SJSA1 (cell line): ENCODE measurements at regions not wholly inside any gene's neighbourhood (a gene's known extent, or its start where the extent isn't known, plus 50 kb on each side); places are given as distances from the start of the nearest gene placed in this dataset.
"Not testable (repeated sequence)": the region's sequence is repeated elsewhere in the genome, so short reads cannot be mapped to it uniquely, and the experiment has no call there.

Source experiments
- DNase-seq, 2 experiments: peaks; one replicate each; pipeline ENCODE4 v3.0.0-alpha.2; 2015 to 2020; ENCODE audit warnings: low spot score in 2 of 2, low read depth in 1 of 2
- H3K27ac ChIP-seq: fragments of 250-450 bp; sonication (Bioruptor Pico); 2 replicates; pipeline ENCODE4 v1.5.1; 2020; ENCODE audit warnings: mild to moderate bottlenecking, moderate library complexity
- H3K27me3 ChIP-seq: fragments of 250-450 bp; sonication (Bioruptor Pico); replicated peaks from 2 replicates; pipeline ENCODE4 v1.5.1; 2020; ENCODE audit warnings: mild to moderate bottlenecking, moderate library complexity
- H3K36me3 ChIP-seq: fragments of 250-450 bp; sonication (Bioruptor Pico); 2 replicates; pipeline ENCODE4 v1.5.1; 2020; ENCODE audit warnings: mild to moderate bottlenecking
- H3K4me1 ChIP-seq: fragments of 250-450 bp; sonication (Bioruptor Pico); replicated peaks from 2 replicates; pipeline ENCODE4 v1.6.1; 2021; ENCODE audit warnings: mild to moderate bottlenecking
- H3K4me3 ChIP-seq: fragments of 250-450 bp; sonication (Bioruptor Pico); 2 replicates; pipeline ENCODE4 v1.5.1; 2020; ENCODE audit warnings: mild to moderate bottlenecking
- H3K9me3 ChIP-seq: fragments of 250-450 bp; sonication (Bioruptor Pico); replicated peaks from 2 replicates; pipeline ENCODE4 v1.5.1; 2020; ENCODE audit warnings: mild to moderate bottlenecking

- no peaks in the 10 kb centered on the region for H3K27me3 ChIP-seq
- H3K4me1 ChIP-seq, result peaks cover 34% of the 10 kb centered on the region
- H3K27ac ChIP-seq, result no peak overlapping the region
- H3K9me3 ChIP-seq, result no peaks in the 10 kb centered on the region
- no peaks in the 10 kb centered on the region for H3K36me3 ChIP-seq
- no peak for DNase-seq
- H3K4me3 ChIP-seq, result no peak overlapping the region
Observed at GRCh38 chr6:154606860-154607259, 96.4 kb upstream of the CNKSR3 start.

DNA sequence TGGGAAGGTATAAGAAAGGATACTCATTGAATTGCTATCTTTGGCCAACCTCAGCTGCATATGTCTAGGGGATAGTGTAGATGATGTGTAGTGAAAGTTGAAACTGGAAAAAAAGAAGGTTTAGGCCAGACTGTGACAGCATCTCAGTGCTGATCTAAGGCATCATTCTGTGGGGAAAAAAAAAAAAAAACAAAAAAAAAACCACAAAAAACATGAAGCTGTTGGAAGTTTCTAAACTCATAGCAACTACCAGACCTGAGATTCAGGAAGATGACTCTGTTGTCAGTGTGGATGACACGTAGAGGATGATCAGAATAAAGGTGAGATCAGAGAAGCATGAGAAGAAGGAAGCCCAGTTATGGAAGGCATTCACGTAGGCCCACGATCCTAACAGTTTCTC, 100.8 kb upstream of the CNKSR3 start:
- DNase-seq, result no peak
- H3K4me3 ChIP-seq, result no peak overlapping the region
- no peaks in the 10 kb centered on the region for H3K36me3 ChIP-seq
- peaks cover 12% of the 10 kb centered on the region for H3K4me1 ChIP-seq
- no peak overlapping the region for H3K27ac ChIP-seq
- H3K27me3 ChIP-seq, result no peaks in the 10 kb centered on the region
- no peaks in the 10 kb centered on the region for H3K9me3 ChIP-seq

GRCh38 chr6:154611847-154612246, 101.4 kb upstream of the CNKSR3 start:
- H3K4me3 ChIP-seq, result no peak overlapping the region
- no peak overlapping the region for H3K27ac ChIP-seq
- no peaks in the 10 kb centered on the region for H3K36me3 ChIP-seq
- no peaks in the 10 kb centered on the region for H3K27me3 ChIP-seq
- peaks cover 12% of the 10 kb centered on the region for H3K4me1 ChIP-seq
- H3K9me3 ChIP-seq, result no peaks in the 10 kb centered on the region
- DNase-seq, result no peak

- DNase-seq, result no peak
- Histone ChIP-seq H3K9me3 (no peaks in the 10 kb centered on the region), H3K27ac (no peak overlapping the region), H3K4me1 (peaks cover 18% of the 10 kb centered on the region), H3K27me3 (no peaks in the 10 kb centered on the region), H3K36me3 (no peaks in the 10 kb centered on the region), H3K4me3 (no peak overlapping the region)
Observed at GRCh38 chr6:154613137-154613676, 102.7 kb upstream of the CNKSR3 start.

DNA sequence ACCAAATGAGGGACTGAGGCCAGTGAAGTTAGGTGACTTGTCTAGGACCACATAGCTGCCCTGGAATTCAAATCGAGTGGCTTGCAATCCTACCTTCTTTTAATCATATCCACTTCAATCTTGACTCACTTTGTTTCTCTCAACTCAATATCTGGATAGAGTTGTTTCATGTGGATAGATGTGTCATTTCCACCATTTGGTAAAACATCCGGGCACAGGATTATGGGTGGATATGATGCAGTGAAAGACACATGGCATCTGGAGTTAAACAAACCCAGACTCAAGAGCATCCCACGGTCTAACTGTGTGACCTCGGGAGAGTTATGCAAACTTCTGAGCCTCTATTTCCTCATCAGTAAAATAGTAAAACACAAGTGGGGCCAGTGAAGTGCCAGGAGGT, 103.6 kb upstream of the CNKSR3 start:
- Histone ChIP-seq H3K36me3 (no peaks in the 10 kb centered on the region), H3K27ac (no peak overlapping the region), H3K4me3 (no peak overlapping the region), H3K9me3 (no peaks in the 10 kb centered on the region), H3K4me1 (peaks cover 18% of the 10 kb centered on the region), H3K27me3 (no peaks in the 10 kb centered on the region)
- DNase-seq, result no peak

DNA sequence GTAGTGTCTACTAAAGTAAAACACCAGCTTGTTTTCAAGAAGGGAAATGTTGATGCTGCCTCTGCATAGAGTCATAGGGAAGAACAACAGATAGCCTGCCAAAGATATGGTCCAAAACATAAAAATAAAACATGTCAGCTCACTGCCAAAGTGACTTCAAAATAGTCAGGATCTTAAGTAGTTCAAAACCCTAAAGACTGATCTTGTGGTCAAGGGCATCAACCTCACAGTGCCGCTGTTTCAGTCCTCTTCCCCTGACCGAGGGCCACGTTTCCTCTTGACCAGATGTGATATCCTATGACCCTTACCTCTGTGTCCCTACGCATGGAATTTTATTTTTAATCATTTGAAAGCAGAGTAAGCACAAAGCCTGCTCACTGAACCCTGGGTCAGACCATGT, 104.2 kb upstream of the CNKSR3 start:
- Histone ChIP-seq H3K4me1 (peaks cover 18% of the 10 kb centered on the region), H3K27ac (no peak overlapping the region), H3K36me3 (no peaks in the 10 kb centered on the region), H3K27me3 (no peaks in the 10 kb centered on the region), H3K4me3 (no peak overlapping the region), H3K9me3 (no peaks in the 10 kb centered on the region)
- DNase-seq, result no peak

GRCh38 chr6:154615483-154616025, 105.1 kb upstream of the CNKSR3 start:
- no peaks in the 10 kb centered on the region for H3K27me3 ChIP-seq
- DNase-seq, result peak; percentile 32 to 69
- H3K27ac ChIP-seq, result no peak overlapping the region
- no peak overlapping the region for H3K4me3 ChIP-seq
- peaks cover 18% of the 10 kb centered on the region for H3K4me1 ChIP-seq
- no peaks in the 10 kb centered on the region for H3K36me3 ChIP-seq
- H3K9me3 ChIP-seq, result no peaks in the 10 kb centered on the region

DNA sequence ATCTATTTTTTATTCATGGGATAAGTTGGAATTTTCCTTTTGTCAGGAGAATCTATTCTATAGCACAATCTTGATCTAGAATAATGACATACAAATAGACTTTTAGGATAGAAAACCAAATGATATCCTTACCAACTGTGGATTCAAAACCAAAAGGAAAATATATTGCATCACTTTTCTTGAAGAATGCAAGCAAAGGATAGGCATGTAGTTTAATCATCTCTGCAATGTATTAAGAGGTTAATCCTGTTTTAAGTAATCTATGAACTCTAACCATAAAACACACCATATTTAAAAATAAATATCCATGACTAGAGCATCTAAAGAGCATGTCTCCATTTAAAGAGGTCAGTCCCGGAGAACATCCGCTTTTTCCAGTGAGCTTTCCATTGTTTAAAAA, 106.7 kb upstream of the CNKSR3 start:
- Histone ChIP-seq H3K4me3 (no peak overlapping the region), H3K4me1 (peaks cover 18% of the 10 kb centered on the region), H3K27ac (no peak overlapping the region), H3K36me3 (no peaks in the 10 kb centered on the region), H3K9me3 (no peaks in the 10 kb centered on the region), H3K27me3 (no peaks in the 10 kb centered on the region)
- no peak for DNase-seq

GRCh38 chr6:154619146-154619545, 108.7 kb upstream of the CNKSR3 start:
- peaks cover 11% of the 10 kb centered on the region for H3K4me1 ChIP-seq
- H3K36me3 ChIP-seq, result no peaks in the 10 kb centered on the region
- DNase-seq, result no peak
- H3K27me3 ChIP-seq, result no peaks in the 10 kb centered on the region
- no peak overlapping the region for H3K27ac ChIP-seq
- H3K9me3 ChIP-seq, result no peaks in the 10 kb centered on the region
- no peak overlapping the region for H3K4me3 ChIP-seq

DNA sequence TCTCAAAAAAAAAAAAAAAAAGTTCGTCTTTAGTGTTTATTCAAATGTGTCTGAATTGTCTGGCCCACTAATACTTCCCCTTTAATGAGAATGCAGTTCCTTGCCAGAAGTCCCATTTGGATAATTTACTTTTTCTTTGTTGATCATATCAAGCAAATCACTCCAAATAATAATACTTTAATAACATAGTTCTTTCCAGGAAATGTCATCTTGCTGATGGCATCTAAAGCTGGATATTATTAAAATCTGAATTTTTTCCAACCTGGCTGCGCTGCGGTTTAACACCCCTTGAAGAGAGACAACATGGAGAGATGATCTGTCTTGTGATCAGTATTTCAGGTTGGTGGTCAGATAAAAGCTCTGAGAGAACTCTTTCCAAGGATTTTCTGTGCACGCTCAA, 111.2 kb upstream of the CNKSR3 start:
- no peaks in the 10 kb centered on the region for H3K9me3 ChIP-seq
- no peak overlapping the region for H3K4me3 ChIP-seq
- H3K4me1 ChIP-seq, result peaks cover 6% of the 10 kb centered on the region; the same call in 1 of the 2 replicates
- H3K36me3 ChIP-seq, result no peaks in the 10 kb centered on the region
- H3K27ac ChIP-seq, result no peak overlapping the region
- H3K27me3 ChIP-seq, result no peaks in the 10 kb centered on the region
- DNase-seq, result no peak

GRCh38 chr6:154622618-154623336, 110.4 kb upstream of the SCAF8 start:
- Histone ChIP-seq H3K4me1 (peaks cover 3% of the 10 kb centered on the region; the same call in 1 of the 2 replicates), H3K4me3 (no peak overlapping the region), H3K36me3 (no peaks in the 10 kb centered on the region), H3K9me3 (no peaks in the 10 kb centered on the region), H3K27ac (no peak overlapping the region), H3K27me3 (no peaks in the 10 kb centered on the region)
- no peak for DNase-seq

GRCh38 chr6:154623391-154623790, 109.8 kb upstream of the SCAF8 start:
- no peaks in the 10 kb centered on the region for H3K9me3 ChIP-seq
- H3K27ac ChIP-seq, result no peak overlapping the region
- no peak overlapping the region for H3K4me3 ChIP-seq
- no peaks in the 10 kb centered on the region; the same call in 1 of the 2 replicates for H3K4me1 ChIP-seq
- H3K27me3 ChIP-seq, result no peaks in the 10 kb centered on the region
- H3K36me3 ChIP-seq, result no peaks in the 10 kb centered on the region
- DNase-seq, result no peak

DNA sequence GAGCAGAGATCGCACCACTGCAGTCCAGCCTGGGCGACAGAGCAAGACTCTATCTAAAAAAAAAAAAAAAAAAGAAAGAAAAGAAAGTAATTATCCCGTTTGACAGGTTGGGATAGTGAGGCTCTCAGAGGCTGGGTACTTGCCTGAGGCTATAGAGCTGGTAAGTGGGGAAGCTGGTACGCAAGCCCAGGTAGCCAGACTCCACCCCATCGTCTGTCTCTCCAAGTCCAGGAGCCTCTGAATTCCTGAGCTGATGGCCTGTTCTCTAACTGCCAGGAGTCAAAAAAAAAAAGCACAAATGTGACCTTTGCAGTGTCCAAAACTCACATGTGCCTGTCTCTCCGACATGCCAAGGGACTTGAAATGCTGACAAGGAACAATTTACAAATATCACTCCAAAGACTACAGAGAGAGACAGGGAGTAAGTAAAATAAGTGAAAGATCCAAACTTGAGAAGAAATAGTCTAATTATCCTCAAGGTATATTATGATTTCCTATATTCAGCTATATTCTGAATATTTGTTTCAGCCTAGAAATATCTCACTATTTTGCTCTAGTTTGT, 109.1 kb upstream of the SCAF8 start:
- no peaks in the 10 kb centered on the region for H3K27me3 ChIP-seq
- DNase-seq, result no peak
- no peak overlapping the region for H3K4me3 ChIP-seq
- no peaks in the 10 kb centered on the region for H3K36me3 ChIP-seq
- H3K4me1 ChIP-seq, result no peaks in the 10 kb centered on the region
- H3K27ac ChIP-seq, result no peak overlapping the region
- no peaks in the 10 kb centered on the region for H3K9me3 ChIP-seq

DNA sequence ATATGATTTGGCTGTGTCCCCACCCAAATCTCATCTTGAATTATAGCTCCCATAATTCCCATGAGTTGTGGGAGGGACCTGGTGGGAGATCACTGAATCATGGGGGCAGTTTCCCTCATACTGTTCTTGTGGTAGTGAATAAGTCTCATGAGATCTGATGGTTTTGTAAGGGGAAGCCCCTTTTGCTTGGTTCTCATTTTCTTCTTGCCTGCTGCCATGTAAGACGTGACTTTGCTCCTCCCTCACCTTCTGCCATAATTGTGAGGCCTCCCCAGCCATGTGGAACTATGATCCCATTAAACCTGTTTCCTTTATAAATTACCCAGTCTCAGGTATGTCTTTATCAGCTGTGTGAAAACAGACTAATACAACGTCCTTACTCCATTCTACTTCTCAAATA, 108.5 kb upstream of the SCAF8 start:
- not testable (repeated sequence) for H3K4me3 ChIP-seq, H3K4me1 ChIP-seq, H3K36me3 ChIP-seq, H3K27ac ChIP-seq, H3K9me3 ChIP-seq, H3K27me3 ChIP-seq, DNase-seq
